DMS53 treated with DMSO at 0.1 percent for 48 hours (cell line): ENCODE measurements at regions not wholly inside any gene's neighbourhood (a gene's known extent, or its start where the extent isn't known, plus 50 kb on each side); places are given as distances from the start of the nearest gene placed in this dataset.

ENCODE experiments used
- DNase-seq: peaks from one replicate; lab custom pipeline; 2025; ENCODE audit not compliant: unreplicated experiment; lab: John Stamatoyannopoulos, UW

GRCh38 chr17:62913991-62914570 lies 52.0 kb upstream of the TANC2 start:
- DNase-seq, result no peak

DNA sequence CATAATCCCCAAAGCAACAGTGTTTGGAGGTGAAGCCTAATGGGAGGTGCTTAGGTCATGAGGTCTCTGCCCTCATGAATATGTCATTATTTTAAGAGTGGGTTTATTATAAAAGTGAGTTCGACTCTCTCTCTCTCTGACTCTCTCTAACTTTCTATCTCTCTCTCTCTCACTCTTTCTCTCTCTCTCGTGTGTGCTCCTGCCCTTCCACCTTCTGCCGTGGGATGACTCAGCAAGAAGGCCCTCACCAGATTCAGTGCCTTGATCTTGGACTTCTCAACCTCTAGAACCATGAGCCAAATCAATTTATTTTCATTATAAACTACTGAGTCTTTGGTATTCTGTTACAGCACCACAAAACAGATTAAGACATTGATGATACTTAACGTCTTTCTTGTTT lies 53.7 kb upstream of the TANC2 start:
- no peak for DNase-seq

GRCh38 chr17:62911114-62911513 lies 54.9 kb upstream of the TANC2 start:
- no peak for DNase-seq

- no peak for DNase-seq
These were observed 55.8 kb upstream of the TANC2 start for GRCh38 chr17:62910277-62910676.

GRCh38 chr17:62907961-62908360 lies 58.1 kb upstream of the TANC2 start:
- DNase-seq, result no peak

GRCh38 chr17:62906881-62907280 lies 59.2 kb upstream of the TANC2 start:
- no peak for DNase-seq

DNA sequence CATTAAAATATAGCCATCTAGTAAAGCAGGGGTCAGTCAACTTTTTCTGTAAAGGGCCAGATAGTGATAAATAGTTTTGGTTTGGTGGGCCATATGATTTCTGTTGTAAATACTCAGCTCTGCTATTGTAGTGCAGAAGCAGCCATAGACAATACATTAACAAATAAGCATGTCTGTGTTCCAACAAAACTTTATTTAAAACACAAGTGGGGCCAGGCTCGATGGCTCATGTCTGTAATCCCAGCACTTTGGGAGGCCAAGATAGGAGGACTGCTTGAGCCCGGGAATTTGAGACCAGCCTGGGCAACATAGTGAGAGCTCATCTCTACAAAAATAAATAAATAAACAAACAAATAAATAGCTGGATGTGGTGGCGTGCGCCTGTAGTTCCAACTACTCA lies 60.8 kb upstream of the TANC2 start:
- DNase-seq, result no peak

- no peak for DNase-seq
These were observed 63.4 kb upstream of the TANC2 start for GRCh38 chr17:62902531-62903220.

GRCh38 chr17:62901544-62901943 lies 64.5 kb upstream of the TANC2 start:
- DNase-seq, result no peak

- no peak for DNase-seq
These were observed 65.9 kb upstream of the TANC2 start for GRCh38 chr17:62900096-62900495.

- no peak for DNase-seq
These were observed 66.7 kb upstream of the TANC2 start for GRCh38 chr17:62899361-62899760.

- no peak for DNase-seq
These were observed 67.7 kb upstream of the TANC2 start for GRCh38 chr17:62898239-62898864.

GRCh38 chr17:62897706-62898105 lies 68.3 kb upstream of the TANC2 start:
- peak; percentile 10 for DNase-seq

DNA sequence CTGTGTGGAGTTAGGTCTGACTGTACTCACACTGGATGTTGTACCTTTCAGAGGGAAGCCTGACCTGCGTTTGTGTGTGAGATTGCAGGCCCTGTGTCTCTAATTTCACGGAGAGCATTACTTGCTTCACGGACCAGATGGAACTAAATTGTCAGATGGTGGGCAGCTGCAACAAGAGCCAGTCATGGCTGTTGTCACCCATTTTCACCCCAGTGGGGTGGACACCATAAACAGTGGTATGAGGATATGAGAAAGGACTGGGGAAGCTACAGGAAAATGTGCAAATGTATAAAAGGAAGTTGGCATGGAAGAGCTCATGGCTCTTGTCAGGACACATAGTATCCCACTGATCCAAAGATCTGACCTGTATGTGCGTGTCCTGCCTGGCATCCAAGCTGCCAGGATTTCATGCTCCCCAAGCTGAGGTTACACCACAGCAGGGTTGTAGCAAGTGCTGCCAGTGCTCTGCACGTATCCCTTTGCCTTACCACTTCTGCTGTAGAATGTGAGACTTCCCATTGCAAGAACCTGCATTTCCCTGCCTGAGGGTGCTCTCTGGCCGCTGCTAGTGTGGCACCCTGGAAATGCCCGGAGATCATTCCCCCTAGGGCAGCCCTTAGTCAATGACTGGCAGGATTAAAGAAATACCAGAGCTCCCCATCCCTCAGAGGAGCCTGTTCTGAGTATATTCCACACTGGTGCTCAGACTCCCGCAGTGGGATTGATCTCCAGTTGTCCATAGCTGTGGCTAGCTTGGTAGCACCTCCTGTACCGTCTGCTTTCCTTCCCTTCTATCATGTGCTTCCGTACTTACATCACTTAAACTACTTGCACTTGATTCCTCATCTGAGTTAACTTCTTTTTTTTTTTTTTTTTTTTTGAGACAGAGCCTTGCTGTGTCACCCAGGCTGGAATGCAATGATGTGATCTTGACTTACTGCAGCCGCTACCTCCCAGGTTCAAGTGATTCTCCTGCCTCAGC lies 70.4 kb upstream of the TANC2 start:
- no peak for DNase-seq

- DNase-seq, result peak; percentile 56
These were observed 73.1 kb upstream of the TANC2 start for GRCh38 chr17:62892870-62893338.

- DNase-seq, result peak; percentile 10
These were observed 73.9 kb upstream of the TANC2 start for GRCh38 chr17:62892061-62892675.

DNA sequence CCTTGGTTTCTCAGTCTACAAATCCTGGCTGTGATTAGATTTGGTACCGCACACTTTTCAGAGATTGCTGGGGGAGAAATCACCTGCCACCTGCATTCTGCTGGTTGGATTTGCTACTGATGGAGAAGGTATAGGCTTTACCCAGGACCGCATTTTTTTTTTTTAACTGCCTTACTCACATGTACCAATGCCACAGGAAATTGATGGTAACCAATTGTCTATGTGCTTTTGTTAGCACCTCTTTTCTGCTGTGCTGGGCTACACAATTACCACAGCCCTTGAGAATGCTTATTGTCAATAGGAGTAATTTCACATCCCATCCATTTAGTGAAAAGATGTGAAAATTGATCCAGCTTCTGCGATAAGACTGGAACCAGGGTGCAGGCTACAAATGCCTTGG lies 74.4 kb upstream of the TANC2 start:
- DNase-seq, result no peak

- no peak for DNase-seq
These were observed 77.3 kb upstream of the TANC2 start for GRCh38 chr17:62888765-62889164.

DNA sequence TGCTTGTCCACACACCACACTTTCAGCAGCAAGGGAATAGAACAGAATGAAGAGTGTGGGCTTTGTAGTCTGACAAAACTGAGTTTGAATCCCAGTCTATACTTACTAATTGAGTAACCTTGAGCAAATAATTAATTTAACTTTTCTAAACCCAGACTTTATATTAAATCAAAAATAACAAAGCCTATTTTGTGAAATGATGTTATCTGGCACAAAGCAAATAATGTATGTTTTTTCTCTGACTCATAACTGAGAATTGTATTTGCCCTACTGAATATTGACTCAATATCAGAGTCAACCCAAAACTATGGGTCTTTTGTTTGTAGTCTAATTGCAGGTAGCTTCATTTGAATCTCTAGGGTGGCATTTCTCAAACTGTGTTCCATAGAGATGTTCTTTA lies 77.9 kb upstream of the TANC2 start:
- DNase-seq, result no peak

DNA sequence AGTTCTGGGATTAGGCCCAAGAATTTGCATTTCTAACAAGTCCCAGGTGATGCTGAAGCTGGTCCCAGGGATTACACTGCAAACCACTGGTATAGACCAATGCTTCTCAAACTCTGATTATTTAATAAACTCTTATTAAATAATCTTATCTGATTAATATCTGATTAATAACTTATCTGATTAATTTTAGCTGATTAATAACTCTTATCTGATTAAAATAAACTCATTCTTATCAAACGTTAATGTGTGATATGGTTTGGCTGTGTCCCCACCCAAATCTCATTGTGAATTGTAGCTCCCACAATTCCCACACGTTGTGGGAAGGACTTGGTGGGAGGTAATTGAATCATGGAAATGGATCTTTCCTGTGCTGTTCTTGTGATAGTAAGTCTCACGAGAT lies 78.6 kb upstream of the TANC2 start:
- DNase-seq, result no peak

DNA sequence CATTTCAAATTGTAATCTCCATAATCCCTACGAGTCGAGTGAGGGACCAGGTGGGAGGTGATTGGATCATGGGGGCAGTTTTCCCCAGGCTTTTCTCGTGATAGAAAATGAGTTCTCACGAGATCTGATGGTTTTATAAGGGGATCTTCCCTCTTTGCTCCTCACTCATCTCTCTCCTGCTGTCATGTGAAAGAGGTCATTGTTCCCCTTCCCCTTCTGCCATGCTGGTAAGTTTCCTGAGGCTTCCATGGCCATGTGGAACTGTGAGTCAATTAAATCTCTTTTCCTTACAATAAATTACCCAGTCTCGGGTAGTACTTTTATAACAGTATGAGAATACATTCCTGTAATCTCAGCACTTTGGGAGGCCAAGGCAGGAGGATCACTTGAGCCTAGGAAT lies 76.7 kb upstream of the MARCHF10 start:
- DNase-seq, result no peak
